ENCODE measurements at regions not wholly inside any gene's neighbourhood (a gene's known extent, or its start where the extent isn't known, plus 50 kb on each side); places are given as distances from the start of the nearest gene placed in this dataset.

- intact Hi-C loops (cut with micrococcal nuclease) (no loop called here), in situ Hi-C loops (cut with MboI; ENCODE audit: low sequenced_read_pairs) (no loop called here), dilution Hi-C loops (cut with HindIII; ENCODE audit: low sequenced_read_pairs, unreplicated experiment) (no loop called here)
- DNase-seq (no peak), ATAC-seq (ENCODE audit: low read depth) (no peak)
- H3K9ac ChIP-seq (ENCODE audit: low read depth, low read length) = no peak overlapping the region
- H3K27me3 ChIP-seq (ENCODE audit: control insufficient read depth, insufficient read depth, low read length) = no peaks in the 10 kb centered on the region
- H3K4me1 ChIP-seq (ENCODE audit: control insufficient read depth, insufficient read depth, low read length) = no peaks in the 10 kb centered on the region
- no peak overlapping the region for H3K27ac ChIP-seq (ENCODE audit: insufficient read depth, low read length)
- H2BK120ac ChIP-seq (ENCODE audit: low read depth, low read length) = no peak overlapping the region
- no peaks in the 10 kb centered on the region for H4K20me1 ChIP-seq (ENCODE audit: insufficient read depth, low read length)
- TF ChIP-seq FOS (IDR thresholded peaks at IDR 0.05; ENCODE audit: low read depth, low read length) (no peak), BHLHE40 (IDR thresholded peaks at IDR 0.05; ENCODE audit: low read depth, low read length) (no peak), NFE2L2 (IDR thresholded peaks at IDR 0.05; ENCODE audit: low read depth, low read length) (no peak), RCOR1 (IDR thresholded peaks at IDR 0.05; ENCODE audit: insufficient replicate concordance, low read length) (no peak), POLR2A (IDR thresholded peaks at IDR 0.05; ENCODE audit: low read depth, low read length) (no peak), RAD21 (IDR thresholded peaks at IDR 0.05; ENCODE audit: low read length) (no peak), RFX5 (IDR thresholded peaks at IDR 0.05; ENCODE audit: low read depth, low read length) (no peak), MAFK (IDR thresholded peaks at IDR 0.05; ENCODE audit: low read depth, low read length) (no peak)
- H4K91ac ChIP-seq (ENCODE audit: insufficient read depth, low read depth, low read length) = no peak overlapping the region
- no peaks in the 10 kb centered on the region for H3K9me1 ChIP-seq (ENCODE audit: insufficient read depth, low read length)
- H3K79me1 ChIP-seq (ENCODE audit: low read depth in 1 of 2, low read length in 2 of 2) = no peaks in the 10 kb centered on the region
- no peak overlapping the region for H2AK5ac ChIP-seq (ENCODE audit: low read depth, low read length)
- H2BK15ac ChIP-seq (ENCODE audit: low read depth, low read length) = no peak overlapping the region
- BruUV-seq (replicated peaks) = no TSS peak
- H3K4ac ChIP-seq (ENCODE audit: low read depth, low read length) = no peak overlapping the region
- no peak overlapping the region for H2BK5ac ChIP-seq (ENCODE audit: low read depth, low read length, poor library complexity, severe bottlenecking)
- H3K9me3 ChIP-seq (ENCODE audit: control insufficient read depth, insufficient read depth, low read length) = no peaks in the 10 kb centered on the region
- no peaks in the 10 kb centered on the region for H3K36me3 ChIP-seq (ENCODE audit: control insufficient read depth, insufficient read depth, low read length)
- no peak overlapping the region for H2BK20ac ChIP-seq (ENCODE audit: low read depth, low read length)
- H3K4me3 ChIP-seq (ENCODE audit: insufficient read depth, low read depth, low read length) = no peak overlapping the region
- no peak overlapping the region for H3K23ac ChIP-seq (ENCODE audit: low read depth, low read length)
- POLR2A ChIA-PET (ENCODE audit: unreplicated experiment) = no interaction called here
- no peak overlapping the region for H4K5ac ChIP-seq (ENCODE audit: low read depth, low read length)
- no peak overlapping the region for H3K14ac ChIP-seq (replicated peaks; ENCODE audit: low read depth, low read length)
- H3K56ac ChIP-seq (ENCODE audit: extremely low read depth, insufficient read depth, low read length) = no peak overlapping the region
- H2AFZ ChIP-seq (replicated peaks; ENCODE audit: low read length, poor library complexity) = no peak overlapping the region
- H3K18ac ChIP-seq (ENCODE audit: low read depth, low read length) = no peak overlapping the region
- CTCF ChIA-PET = interaction anchor here (1.0 kb wide), 1 partner anchor 9 kb away, joined by 3 read pairs; no protein-coding TSS in a partner anchor
- WGBS, 2 experiments (ENCODE audit: extremely low coverage in 2 of 2, insufficient read length in 1 of 2) = no CpG with 5 or more reads among the region's 1 CpG
- H4K8ac ChIP-seq (ENCODE audit: low read depth in 2 of 2, low read length in 2 of 2) = no peak overlapping the region
- no peak overlapping the region for H2AK9ac ChIP-seq (replicated peaks; ENCODE audit: low read depth, low read length, poor library complexity)
- H3K4me2 ChIP-seq (ENCODE audit: low read depth, low read length) = no peak overlapping the region
These were observed 464.7 kb upstream of the C9orf72 start for GRCh38 chr9:28037968-28038367.
